ENCODE measurements at regions not wholly inside any gene's neighbourhood (a gene's known extent, or its start where the extent isn't known, plus 50 kb on each side); places are given as distances from the start of the nearest gene placed in this dataset.

GRCh38 chr11:98835335-98835734 is 185.4 kb upstream of the CNTN5 start:
- no peak for DNase-seq (ENCODE audit: low spot score)

GRCh38 chr11:98836156-98836555 is 184.6 kb upstream of the CNTN5 start:
- no peak for DNase-seq (ENCODE audit: low spot score)

- DNase-seq (ENCODE audit: low spot score), result no peak
Observed at GRCh38 chr11:98842187-98842586, 178.6 kb upstream of the CNTN5 start.

- no peak for DNase-seq (ENCODE audit: low spot score)
Observed at GRCh38 chr11:98862169-98862568, 158.6 kb upstream of the CNTN5 start.

- no peak for DNase-seq (ENCODE audit: low spot score)
Observed at GRCh38 chr11:98871690-98872089, 149.1 kb upstream of the CNTN5 start.

- no peak for DNase-seq (ENCODE audit: low spot score)
Observed at GRCh38 chr11:98874050-98874449, 146.7 kb upstream of the CNTN5 start.

- DNase-seq (ENCODE audit: low spot score), result no peak
Observed at GRCh38 chr11:98895936-98896335, 124.8 kb upstream of the CNTN5 start.

- no peak for DNase-seq (ENCODE audit: low spot score)
Observed at GRCh38 chr11:98940913-98941312, 79.8 kb upstream of the CNTN5 start.

- no peak for DNase-seq (ENCODE audit: low spot score)
Observed at GRCh38 chr11:98944461-98944860, 76.3 kb upstream of the CNTN5 start.

- DNase-seq (ENCODE audit: low spot score), result no peak
Observed at GRCh38 chr11:98952107-98952506, 68.6 kb upstream of the CNTN5 start.

- no peak for DNase-seq (ENCODE audit: low spot score)
Observed at GRCh38 chr11:98955551-98955950, 65.2 kb upstream of the CNTN5 start.

- no peak for DNase-seq (ENCODE audit: low spot score)
Observed at GRCh38 chr11:98964146-98964545, 56.6 kb upstream of the CNTN5 start.

GRCh38 chr11:98965358-98965757 is 55.4 kb upstream of the CNTN5 start:
- DNase-seq (ENCODE audit: low spot score), result no peak

- no peak for DNase-seq (ENCODE audit: low spot score)
Observed at GRCh38 chr11:98965775-98966174, 55.0 kb upstream of the CNTN5 start.

GRCh38 chr11:98967005-98967404 is 53.7 kb upstream of the CNTN5 start:
- DNase-seq (ENCODE audit: low spot score), result no peak

Measured in AG08395 (cell line).